ENCODE measurements at regions not wholly inside any gene's neighbourhood (a gene's known extent, or its start where the extent isn't known, plus 50 kb on each side); places are given as distances from the start of the nearest gene placed in this dataset.

- no peak overlapping the region for H3K27ac ChIP-seq (ENCODE audit: insufficient read depth, low read depth, low read length, poor library complexity, severe bottlenecking)
- no peaks in the 10 kb centered on the region for H3K4me1 ChIP-seq (ENCODE audit: control insufficient read depth, insufficient read depth, low read length)
- no peaks in the 10 kb centered on the region for H3K9me3 ChIP-seq (ENCODE audit: control insufficient read depth, low read length)
- H3K36me3 ChIP-seq (ENCODE audit: control insufficient read depth, insufficient read depth, low read length): no peaks in the 10 kb centered on the region
- 77 to 83% methylated on average over 4 to 5 of the region's 5 CpGs for WGBS, 2 experiments
- H3K27me3 ChIP-seq (ENCODE audit: control insufficient read depth, insufficient read depth, low read length, poor library complexity, severe bottlenecking): no peaks in the 10 kb centered on the region
- H3K4me3 ChIP-seq (ENCODE audit: insufficient read depth, low read depth, low read length): no peak overlapping the region
Observed at GRCh38 chr6:6923605-6924004, 184.2 kb upstream of the RREB1 start.

- H3K9me3 ChIP-seq (ENCODE audit: control insufficient read depth, low read length): no peaks in the 10 kb centered on the region
- no peak overlapping the region for H3K4me3 ChIP-seq (ENCODE audit: insufficient read depth, low read depth, low read length)
- 83% methylated on average over 5 of the region's 5 CpGs for WGBS, 2 experiments
- H3K4me1 ChIP-seq (ENCODE audit: control insufficient read depth, insufficient read depth, low read length): no peaks in the 10 kb centered on the region
- no peaks in the 10 kb centered on the region for H3K27me3 ChIP-seq (ENCODE audit: control insufficient read depth, insufficient read depth, low read length, poor library complexity, severe bottlenecking)
- H3K27ac ChIP-seq (ENCODE audit: insufficient read depth, low read depth, low read length, poor library complexity, severe bottlenecking): no peak overlapping the region
- no peaks in the 10 kb centered on the region for H3K36me3 ChIP-seq (ENCODE audit: control insufficient read depth, insufficient read depth, low read length)
Observed at GRCh38 chr6:6924708-6925107, 183.1 kb upstream of the RREB1 start.

GRCh38 chr6:6925391-6926164, 182.2 kb upstream of the RREB1 start:
- no peak overlapping the region for H3K27ac ChIP-seq (ENCODE audit: insufficient read depth, low read depth, low read length, poor library complexity, severe bottlenecking)
- H3K9me3 ChIP-seq (ENCODE audit: control insufficient read depth, low read length): no peaks in the 10 kb centered on the region
- H3K36me3 ChIP-seq (ENCODE audit: control insufficient read depth, insufficient read depth, low read length): no peaks in the 10 kb centered on the region
- no peak overlapping the region for H3K4me3 ChIP-seq (ENCODE audit: insufficient read depth, low read depth, low read length)
- WGBS, 2 experiments: 90 to 95% methylated on average over 10 of the region's 10 CpGs
- H3K4me1 ChIP-seq (ENCODE audit: control insufficient read depth, insufficient read depth, low read length): no peaks in the 10 kb centered on the region
- H3K27me3 ChIP-seq (ENCODE audit: control insufficient read depth, insufficient read depth, low read length, poor library complexity, severe bottlenecking): no peaks in the 10 kb centered on the region

GRCh38 chr6:6926856-6927255, 180.9 kb upstream of the RREB1 start:
- Histone ChIP-seq H3K27ac (ENCODE audit: insufficient read depth, low read depth, low read length, poor library complexity, severe bottlenecking) (no peak overlapping the region), H3K36me3 (ENCODE audit: control insufficient read depth, insufficient read depth, low read length) (no peaks in the 10 kb centered on the region), H3K27me3 (ENCODE audit: control insufficient read depth, insufficient read depth, low read length, poor library complexity, severe bottlenecking) (no peaks in the 10 kb centered on the region), H3K9me3 (ENCODE audit: control insufficient read depth, low read length) (no peaks in the 10 kb centered on the region), H3K4me1 (ENCODE audit: control insufficient read depth, insufficient read depth, low read length) (no peaks in the 10 kb centered on the region), H3K4me3 (ENCODE audit: insufficient read depth, low read depth, low read length) (no peak overlapping the region)
- 84 to 86% methylated on average over 7 of the region's 7 CpGs for WGBS, 2 experiments

GRCh38 chr6:6927521-6928361, 180.0 kb upstream of the RREB1 start:
- H3K4me3 ChIP-seq (ENCODE audit: insufficient read depth, low read depth, low read length): no peak overlapping the region
- H3K9me3 ChIP-seq (ENCODE audit: control insufficient read depth, low read length): no peaks in the 10 kb centered on the region
- WGBS, 2 experiments: 75 to 81% methylated on average over 20 of the region's 20 CpGs
- H3K36me3 ChIP-seq (ENCODE audit: control insufficient read depth, insufficient read depth, low read length): no peaks in the 10 kb centered on the region
- H3K27me3 ChIP-seq (ENCODE audit: control insufficient read depth, insufficient read depth, low read length, poor library complexity, severe bottlenecking): no peaks in the 10 kb centered on the region
- H3K4me1 ChIP-seq (ENCODE audit: control insufficient read depth, insufficient read depth, low read length): no peaks in the 10 kb centered on the region
- H3K27ac ChIP-seq (ENCODE audit: insufficient read depth, low read depth, low read length, poor library complexity, severe bottlenecking): no peak overlapping the region

- Histone ChIP-seq H3K27ac (ENCODE audit: insufficient read depth, low read depth, low read length, poor library complexity, severe bottlenecking) (no peak overlapping the region), H3K4me3 (ENCODE audit: insufficient read depth, low read depth, low read length) (no peak overlapping the region), H3K36me3 (ENCODE audit: control insufficient read depth, insufficient read depth, low read length) (no peaks in the 10 kb centered on the region), H3K27me3 (ENCODE audit: control insufficient read depth, insufficient read depth, low read length, poor library complexity, severe bottlenecking) (no peaks in the 10 kb centered on the region), H3K9me3 (ENCODE audit: control insufficient read depth, low read length) (no peaks in the 10 kb centered on the region), H3K4me1 (ENCODE audit: control insufficient read depth, insufficient read depth, low read length) (no peaks in the 10 kb centered on the region)
- WGBS, 2 experiments: 86 to 88% methylated on average over 9 of the region's 9 CpGs
Observed at GRCh38 chr6:6930223-6930880, 177.4 kb upstream of the RREB1 start.

- Histone ChIP-seq H3K27ac (ENCODE audit: insufficient read depth, low read depth, low read length, poor library complexity, severe bottlenecking) (no peak overlapping the region), H3K4me3 (ENCODE audit: insufficient read depth, low read depth, low read length) (no peak overlapping the region), H3K9me3 (ENCODE audit: control insufficient read depth, low read length) (no peaks in the 10 kb centered on the region), H3K4me1 (ENCODE audit: control insufficient read depth, insufficient read depth, low read length) (no peaks in the 10 kb centered on the region), H3K36me3 (ENCODE audit: control insufficient read depth, insufficient read depth, low read length) (no peaks in the 10 kb centered on the region), H3K27me3 (ENCODE audit: control insufficient read depth, insufficient read depth, low read length, poor library complexity, severe bottlenecking) (no peaks in the 10 kb centered on the region)
- WGBS, 2 experiments: 83 to 88% methylated on average over 9 of the region's 9 CpGs
Observed at GRCh38 chr6:6931071-6932025, 176.4 kb upstream of the RREB1 start.

GRCh38 chr6:6932341-6932740, 175.4 kb upstream of the RREB1 start:
- Histone ChIP-seq H3K27me3 (ENCODE audit: control insufficient read depth, insufficient read depth, low read length, poor library complexity, severe bottlenecking) (no peaks in the 10 kb centered on the region), H3K4me3 (ENCODE audit: insufficient read depth, low read depth, low read length) (no peak overlapping the region), H3K9me3 (ENCODE audit: control insufficient read depth, low read length) (no peaks in the 10 kb centered on the region), H3K27ac (ENCODE audit: insufficient read depth, low read depth, low read length, poor library complexity, severe bottlenecking) (no peak overlapping the region), H3K36me3 (ENCODE audit: control insufficient read depth, insufficient read depth, low read length) (no peaks in the 10 kb centered on the region), H3K4me1 (ENCODE audit: control insufficient read depth, insufficient read depth, low read length) (no peaks in the 10 kb centered on the region)
- WGBS, 2 experiments: 32 to 39% methylated on average over 4 of the region's 4 CpGs

- 77 to 84% methylated on average over 6 to 7 of the region's 7 CpGs for WGBS, 2 experiments
- Histone ChIP-seq H3K27me3 (ENCODE audit: control insufficient read depth, insufficient read depth, low read length, poor library complexity, severe bottlenecking) (no peaks in the 10 kb centered on the region), H3K4me1 (ENCODE audit: control insufficient read depth, insufficient read depth, low read length) (no peaks in the 10 kb centered on the region), H3K27ac (ENCODE audit: insufficient read depth, low read depth, low read length, poor library complexity, severe bottlenecking) (no peak overlapping the region), H3K4me3 (ENCODE audit: insufficient read depth, low read depth, low read length) (no peak overlapping the region), H3K9me3 (ENCODE audit: control insufficient read depth, low read length) (no peaks in the 10 kb centered on the region), H3K36me3 (ENCODE audit: control insufficient read depth, insufficient read depth, low read length) (no peaks in the 10 kb centered on the region)
Observed at GRCh38 chr6:6932968-6933367, 174.8 kb upstream of the RREB1 start.

Data from ectodermal cell (in vitro differentiated cells).